AG04450 (cell line): ENCODE measurements at regions not wholly inside any gene's neighbourhood (a gene's known extent, or its start where the extent isn't known, plus 50 kb on each side); places are given as distances from the start of the nearest gene placed in this dataset.

Experiments
- CTCF ChIA-PET: fragments of 300-600, 350-600 bp; formaldehyde crosslinking; extraction: SDS; loops from one replicate; lab custom pipeline; 2022; ENCODE audit warnings: antibody characterized with exemption, inconsistent platforms; lab: Charles Lee
- POLR2A ChIA-PET: fragments of 350-600 bp; formaldehyde crosslinking; extraction: SDS; loops from one replicate; lab custom pipeline; 2021; ENCODE audit warnings: antibody characterized with exemption, inconsistent platforms; lab: Yijun Ruan, JAX
- DNase-seq: peaks from one replicate; pipeline ENCODE4 v3.0.0-alpha.2; 2011; ENCODE audit warnings: low read depth, low spot score
- H3K27ac ChIP-seq: one replicate; pipeline ENCODE4 v1.5.1; 2012; ENCODE audit warnings: low read depth, low read length, control low read depth
- H3K27me3 ChIP-seq: one replicate; pipeline ENCODE4 v1.6.0; 2012; ENCODE audit warnings: low read length; ENCODE audit not compliant: control insufficient read depth, insufficient read depth
- H3K4me3 ChIP-seq: 2 replicates; pipeline ENCODE4 v1.5.1; 2011; ENCODE audit warnings: mild to moderate bottlenecking, low read depth, low read length, control low read depth
- H3K9me3 ChIP-seq: 2 replicates; pipeline ENCODE4 v1.5.1; 2012; ENCODE audit warnings: low read length; ENCODE audit not compliant: control insufficient read depth, insufficient read depth
- CTCF ChIP-seq: IDR thresholded peaks from 2 replicates; pipeline ENCODE4 v1.5.1; 2011; ENCODE audit warnings: low read depth, low read length, control low read depth, inconsistent platforms

DNA sequence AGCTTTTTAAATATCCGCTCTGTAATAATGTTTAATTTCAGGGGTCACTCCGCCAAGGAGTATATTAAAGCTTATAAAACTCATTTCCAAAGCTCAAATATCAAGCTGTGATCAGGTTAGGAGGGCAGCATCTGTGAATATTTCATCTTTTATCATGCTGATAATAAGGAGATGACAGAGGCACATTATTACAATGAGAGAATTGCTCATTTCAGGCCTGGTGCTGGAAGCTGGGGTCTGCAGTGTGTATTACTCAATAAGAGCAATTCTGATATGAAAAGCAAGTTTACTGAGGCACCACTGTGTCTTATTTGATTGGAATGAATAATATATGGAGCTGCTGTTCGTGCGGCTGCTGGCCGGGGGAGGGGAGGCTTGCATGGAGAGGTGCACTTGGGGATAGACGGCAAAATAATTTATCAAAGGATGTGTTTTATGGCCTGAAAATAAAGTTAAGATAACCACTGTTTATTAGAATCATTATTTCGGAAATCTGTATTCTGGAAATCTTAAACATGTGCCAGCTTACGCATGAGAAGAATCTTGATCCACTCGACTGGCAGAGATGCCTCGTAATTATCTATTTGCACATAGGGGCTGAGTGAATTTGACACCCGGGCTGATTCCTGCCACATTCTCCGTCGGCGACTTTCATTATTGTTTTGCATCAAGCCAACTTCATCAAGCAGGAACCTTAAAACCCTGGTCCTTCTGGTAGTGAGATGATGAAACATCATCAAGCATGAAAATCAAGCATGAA, 173.2 kb downstream of the RRAGC start:
- POLR2A ChIA-PET: no interaction called here
- CTCF ChIA-PET: interaction anchor here (0.7 kb wide), 1 partner anchor 498 kb away, joined by 5 read pairs; no protein-coding TSS in a partner anchor
- peaks cover 3% of the 10 kb centered on the region for H3K27me3 ChIP-seq
- H3K27ac ChIP-seq: no peak overlapping the region
- no peak for TF ChIP-seq CTCF
- H3K4me3 ChIP-seq: no peak overlapping the region
- DNase-seq: no peak
- H3K9me3 ChIP-seq: no peaks in the 10 kb centered on the region

GRCh38 chr1:38685388-38685787, 174.2 kb downstream of the RRAGC start:
- H3K27me3 ChIP-seq: peaks cover 3% of the 10 kb centered on the region
- no peak overlapping the region for H3K27ac ChIP-seq
- POLR2A ChIA-PET: no interaction called here
- no peaks in the 10 kb centered on the region for H3K9me3 ChIP-seq
- no peak for TF ChIP-seq CTCF
- H3K4me3 ChIP-seq: no peak overlapping the region
- DNase-seq: no peak
- CTCF ChIA-PET: interaction anchor here (0.7 kb wide), 1 partner anchor 497 kb away, joined by 5 read pairs; no protein-coding TSS in a partner anchor

DNA sequence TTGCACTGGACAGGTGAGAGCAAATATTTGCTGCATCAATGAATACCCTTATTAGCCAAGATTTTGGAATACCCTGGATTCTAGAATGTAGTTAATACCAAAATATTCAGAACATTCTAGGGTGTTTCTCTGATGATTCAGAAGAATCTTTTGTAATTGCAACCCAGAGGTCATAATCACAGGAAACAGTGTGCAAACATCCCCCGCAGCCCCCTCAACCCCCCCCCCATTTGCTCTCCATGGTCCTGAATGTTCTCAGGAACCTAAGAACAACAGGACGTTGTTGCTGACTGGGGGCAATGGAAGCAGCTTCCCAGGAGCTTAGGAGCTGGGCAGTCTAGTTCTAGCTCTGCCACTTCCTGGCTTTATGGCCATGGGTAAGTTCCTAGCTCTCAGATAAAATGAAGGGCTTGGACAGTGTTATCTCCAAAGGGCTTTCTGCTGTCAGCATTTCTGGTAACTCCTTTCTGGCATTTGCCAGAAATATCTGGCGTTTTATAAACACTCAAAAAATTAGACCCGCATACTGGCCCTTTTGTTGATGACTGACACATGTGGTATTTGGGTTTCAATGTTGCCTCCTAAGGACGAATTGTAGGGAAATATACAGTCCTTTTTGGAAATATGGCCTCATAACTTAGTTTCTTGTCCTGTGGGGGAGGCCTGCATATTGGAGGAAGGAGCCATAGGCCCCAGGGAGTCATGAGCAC, 178.6 kb downstream of the RRAGC start:
- peaks cover 3% of the 10 kb centered on the region for H3K27me3 ChIP-seq
- ChIA-PET POLR2A (no interaction called here), CTCF (no interaction called here)
- no peak overlapping the region for H3K4me3 ChIP-seq
- no peak overlapping the region for H3K27ac ChIP-seq
- DNase-seq: no peak
- no peaks in the 10 kb centered on the region for H3K9me3 ChIP-seq
- no peak for TF ChIP-seq CTCF

- H3K27ac ChIP-seq: no peak overlapping the region
- no peak for TF ChIP-seq CTCF
- CTCF ChIA-PET: no interaction called here
- H3K9me3 ChIP-seq: no peaks in the 10 kb centered on the region
- H3K27me3 ChIP-seq: no peaks in the 10 kb centered on the region
- no peak for DNase-seq
- H3K4me3 ChIP-seq: no peak overlapping the region
- POLR2A ChIA-PET: no interaction called here
Observed at GRCh38 chr1:38677756-38678155, 181.8 kb downstream of the RRAGC start.

- no peak for TF ChIP-seq CTCF
- POLR2A ChIA-PET: no interaction called here
- CTCF ChIA-PET: no interaction called here
- Histone ChIP-seq H3K27me3 (no peaks in the 10 kb centered on the region), H3K27ac (no peak overlapping the region), H3K9me3 (no peaks in the 10 kb centered on the region), H3K4me3 (no peak overlapping the region)
- no peak for DNase-seq
Observed at GRCh38 chr1:38677311-38677710, 182.3 kb downstream of the RRAGC start.
